Esophagus (tissue), 2 donors: ENCODE measurements at regions not wholly inside any gene's neighbourhood (a gene's known extent, or its start where the extent isn't known, plus 50 kb on each side); places are given as distances from the start of the nearest gene placed in this dataset.

Experiments used
- H3K27ac ChIP-seq, 2 donors: one replicate each; pipeline ENCODE4 v1.5.1; 2013; ENCODE audit warnings: low read depth in 2 of 2, mild to moderate bottlenecking in 2 of 2, inconsistent platforms in 1 of 2, low read length in 1 of 2, moderate library complexity in 1 of 2
- H3K27me3 ChIP-seq, 2 donors: one replicate each; pipeline ENCODE4 v1.6.1; 2013; ENCODE audit warnings: low read length in 2 of 2, control low read depth in 1 of 2, mild to moderate bottlenecking in 1 of 2; ENCODE audit not compliant: insufficient read depth in 2 of 2, control insufficient read depth in 1 of 2
- H3K36me3 ChIP-seq, 2 donors: one replicate each; pipeline ENCODE4 v1.6.1; 2013; ENCODE audit warnings: low read length in 1 of 2; ENCODE audit not compliant: control insufficient read depth in 2 of 2, insufficient read depth in 2 of 2
- H3K4me1 ChIP-seq, 2 donors: one replicate each; pipeline ENCODE4 v1.6.1; 2013; ENCODE audit warnings: low read length in 1 of 2; ENCODE audit not compliant: control insufficient read depth in 2 of 2, insufficient read depth in 2 of 2
- H3K4me3 ChIP-seq, 2 donors: one replicate each; pipeline ENCODE4 v1.5.1; 2013; ENCODE audit warnings: low read length in 2 of 2, mild to moderate bottlenecking in 2 of 2, low read depth in 1 of 2, moderate library complexity in 1 of 2
- H3K9me3 ChIP-seq, 2 donors: one replicate each; pipeline ENCODE4 v1.6.1; 2013; ENCODE audit warnings: mild to moderate bottlenecking in 2 of 2, low read depth in 1 of 2, low read length in 1 of 2, moderate library complexity in 1 of 2; ENCODE audit not compliant: control insufficient read depth in 2 of 2, insufficient read depth in 1 of 2
- WGBS, 2 donors: extraction: QIAGEN DNeasy Blood & Tissue Kit; methylation state at CpG; one replicate each; pipeline ENCODE4 v1.1.7; 2013; 5-methylcytosine and 5-hydroxymethylcytosine counted together
- donor health status: healthy with polysubstance abuse.
- donor health status: Bipolar disorder and iron deficiency.

DNA sequence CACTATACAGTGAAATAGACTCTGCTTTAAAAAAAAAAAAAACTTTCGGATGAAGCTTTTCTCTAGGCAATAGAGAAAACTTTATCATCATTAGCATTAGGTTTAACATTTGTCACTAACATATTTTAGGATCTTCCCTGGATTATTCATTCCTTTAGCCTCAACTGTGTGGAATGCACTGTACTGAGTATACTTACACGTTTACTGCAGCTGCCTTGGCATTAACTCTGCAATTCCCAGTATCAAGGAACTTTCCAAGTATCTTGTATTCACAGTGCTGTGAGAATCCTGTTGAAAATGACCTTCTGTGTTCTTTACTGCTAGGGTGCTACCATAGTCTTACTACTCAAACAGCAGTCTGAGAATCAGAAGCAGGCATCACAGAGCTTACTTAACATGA lies 328.2 kb upstream of the COL3A1 start:
- 32 to 39% methylated on average over 2 of the region's 2 CpGs for WGBS, 2 donors
- H3K36me3 ChIP-seq: no peaks in the 10 kb centered on the region
- no peak overlapping the region for H3K27ac ChIP-seq
- no peak overlapping the region for H3K4me3 ChIP-seq
- H3K9me3 ChIP-seq: no peaks in the 10 kb centered on the region
- no peaks in the 10 kb centered on the region for H3K27me3 ChIP-seq
- no peaks in the 10 kb centered on the region for H3K4me1 ChIP-seq

DNA sequence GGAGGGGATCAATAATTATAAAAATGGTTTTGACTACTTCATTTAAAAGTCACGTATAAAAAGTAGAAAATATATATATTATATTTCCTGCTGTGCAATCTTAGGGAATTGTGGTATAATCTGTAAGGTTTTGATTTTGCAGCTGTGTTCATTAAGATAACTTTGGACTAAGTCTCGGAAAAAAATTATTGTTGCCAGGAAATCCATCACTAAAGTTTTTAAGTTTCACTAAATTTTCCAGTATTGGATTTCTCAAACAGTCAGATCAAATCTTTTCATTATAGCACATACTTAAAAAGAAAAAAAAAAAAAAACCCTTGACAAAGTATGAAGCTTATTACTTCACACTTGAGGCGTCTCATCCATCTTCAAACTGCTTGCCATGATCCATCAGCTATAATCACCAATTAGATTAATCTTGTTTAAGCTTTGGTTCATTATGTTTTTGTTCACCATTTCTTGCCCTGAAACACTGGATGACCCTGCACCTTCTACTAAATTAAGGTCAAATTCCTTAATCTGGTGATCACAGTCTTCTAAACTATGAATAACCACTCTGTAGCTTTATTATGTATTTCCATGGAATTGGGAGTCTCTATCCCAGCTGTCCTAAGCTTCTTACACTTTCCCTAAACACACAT lies 326.6 kb upstream of the COL3A1 start:
- no peaks in the 10 kb centered on the region for H3K27me3 ChIP-seq
- H3K4me1 ChIP-seq: no peaks in the 10 kb centered on the region
- no peaks in the 10 kb centered on the region for H3K36me3 ChIP-seq
- no peak overlapping the region for H3K4me3 ChIP-seq
- H3K27ac ChIP-seq: no peak overlapping the region
- no peaks in the 10 kb centered on the region for H3K9me3 ChIP-seq
- 76 to 78% methylated on average over 3 of the region's 3 CpGs for whole genome bisulfite sequencing, 2 donors

DNA sequence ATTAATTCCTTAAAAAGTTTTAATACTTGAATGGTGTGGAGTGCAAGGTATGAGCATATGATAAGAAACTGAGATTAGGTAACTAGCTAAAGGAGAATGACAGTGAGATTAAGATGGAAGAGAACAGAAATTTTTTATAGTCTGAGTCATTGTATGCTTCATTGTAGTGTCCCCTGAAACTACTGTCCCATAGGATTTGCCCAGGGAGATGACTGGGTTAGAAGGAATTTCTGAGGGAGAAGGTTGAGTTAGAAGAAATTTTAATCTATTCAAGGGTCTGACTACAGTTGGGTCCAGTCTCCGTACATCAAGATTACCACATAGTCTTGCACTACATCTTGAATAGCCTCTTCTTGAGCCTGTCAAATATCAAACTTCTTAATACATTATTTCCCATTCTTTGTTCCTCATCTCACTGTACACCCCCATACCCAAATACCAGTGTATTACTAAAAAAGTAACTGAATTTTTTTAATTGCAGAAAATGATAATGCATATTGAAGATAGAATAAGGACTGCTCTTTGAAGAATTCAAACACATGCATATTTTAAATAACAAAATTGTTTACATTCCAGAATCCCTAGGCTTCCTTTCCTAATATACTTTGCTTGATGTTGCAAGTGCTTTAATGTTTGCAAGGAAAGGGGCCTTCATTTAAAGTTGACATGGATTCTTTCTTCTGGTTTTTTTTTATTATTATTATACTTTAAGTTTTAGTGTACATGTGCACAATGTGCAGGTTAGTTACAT lies 314.3 kb upstream of the COL3A1 start:
- Histone ChIP-seq H3K36me3 (no peaks in the 10 kb centered on the region), H3K9me3 (no peaks in the 10 kb centered on the region), H3K27ac (no peak overlapping the region), H3K4me1 (no peaks in the 10 kb centered on the region), H3K27me3 (no peaks in the 10 kb centered on the region), H3K4me3 (no peak overlapping the region)
- WGBS, 2 donors: 91 to 93% methylated on average over 1 of the region's 1 CpG

DNA sequence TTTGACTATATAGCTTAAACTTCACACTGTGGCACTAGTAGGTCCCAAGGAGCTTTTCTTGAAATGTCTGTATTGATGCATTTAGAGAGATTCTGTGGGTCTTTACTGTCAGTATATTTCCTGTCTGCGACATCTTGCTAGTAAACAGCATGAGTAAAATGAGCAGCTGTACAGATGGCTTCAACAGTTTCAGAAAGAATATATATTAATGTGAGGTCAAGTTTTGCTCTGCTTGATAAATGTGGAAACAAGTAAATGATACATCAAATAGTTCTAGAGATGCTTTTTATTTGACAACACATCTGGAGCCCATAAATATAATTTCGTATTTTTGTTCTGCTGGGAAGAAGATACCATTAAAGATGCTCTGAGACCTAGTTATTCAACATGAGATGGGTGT lies 310.9 kb upstream of the COL3A1 start:
- WGBS, 2 donors: 73 to 81% methylated on average over 2 of the region's 2 CpGs
- Histone ChIP-seq H3K27me3 (no peaks in the 10 kb centered on the region), H3K27ac (no peak overlapping the region)

DNA sequence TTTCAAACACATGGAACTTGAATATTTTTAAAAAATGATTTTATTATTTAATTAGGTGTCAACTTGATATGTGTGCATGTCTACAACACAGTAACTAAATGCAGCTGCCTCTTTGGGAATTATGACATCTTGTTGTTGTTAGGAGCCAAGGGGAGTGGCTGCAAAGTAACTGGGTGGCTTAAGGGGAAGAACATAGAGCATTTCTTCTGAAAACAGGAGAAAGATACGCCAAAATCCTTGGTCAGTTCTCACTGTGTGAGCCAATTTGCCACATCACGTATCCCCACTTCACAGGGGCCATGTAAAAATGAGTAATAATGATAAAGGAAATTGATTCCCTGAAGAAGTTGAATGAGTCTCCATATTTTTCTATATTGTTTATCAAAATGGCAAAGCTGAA lies 309.8 kb upstream of the COL3A1 start:
- Histone ChIP-seq H3K4me3 (no peak overlapping the region), H3K36me3 (no peaks in the 10 kb centered on the region), H3K27ac (no peak overlapping the region), H3K9me3 (no peaks in the 10 kb centered on the region), H3K4me1 (no peaks in the 10 kb centered on the region), H3K27me3 (no peaks in the 10 kb centered on the region)
- WGBS, 2 donors: 81 to 87% methylated on average over 2 of the region's 2 CpGs

More for the DNA sequence above, 310.9 kb upstream of the COL3A1 start:
- no peak overlapping the region for H3K4me3 ChIP-seq
- no peaks in the 10 kb centered on the region for H3K36me3 ChIP-seq
- H3K9me3 ChIP-seq: no peaks in the 10 kb centered on the region
- H3K4me1 ChIP-seq: no peaks in the 10 kb centered on the region

DNA sequence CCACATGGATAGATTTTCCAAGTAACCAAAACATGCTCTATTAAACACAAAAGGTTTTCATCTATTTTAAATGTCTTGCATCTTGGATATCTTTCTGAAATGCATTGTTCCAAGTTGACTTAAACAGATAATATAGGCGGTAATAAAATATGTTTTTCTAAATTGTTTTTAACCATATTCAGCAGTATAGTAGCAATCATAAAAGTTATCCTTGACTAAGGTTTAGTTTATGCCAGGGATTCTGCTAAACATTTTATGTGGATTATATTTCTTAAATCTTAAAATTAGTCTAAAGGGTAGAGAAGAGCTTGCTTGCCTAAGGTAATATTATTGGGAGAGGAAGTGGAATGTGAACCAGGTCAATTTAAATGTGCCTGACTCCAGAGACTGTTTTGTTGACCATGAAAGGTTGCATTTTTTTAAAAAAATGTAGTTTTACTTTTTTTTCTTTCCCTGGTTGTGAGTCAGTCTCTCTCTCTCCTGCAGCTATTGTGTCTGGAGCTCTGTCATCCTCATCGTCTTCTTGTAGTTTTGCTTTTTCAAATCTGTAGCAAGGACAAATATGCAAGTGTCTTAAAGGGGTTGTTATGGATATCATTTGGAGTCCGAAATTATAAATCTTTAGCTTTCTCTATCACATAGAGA lies 309.1 kb upstream of the COL3A1 start:
- no peak overlapping the region for H3K4me3 ChIP-seq
- H3K27me3 ChIP-seq: no peaks in the 10 kb centered on the region
- H3K9me3 ChIP-seq: no peaks in the 10 kb centered on the region
- no peaks in the 10 kb centered on the region for H3K4me1 ChIP-seq
- H3K36me3 ChIP-seq: no peaks in the 10 kb centered on the region
- no peak overlapping the region for H3K27ac ChIP-seq
- WGBS, 2 donors: 68 to 79% methylated on average over 3 of the region's 3 CpGs

DNA sequence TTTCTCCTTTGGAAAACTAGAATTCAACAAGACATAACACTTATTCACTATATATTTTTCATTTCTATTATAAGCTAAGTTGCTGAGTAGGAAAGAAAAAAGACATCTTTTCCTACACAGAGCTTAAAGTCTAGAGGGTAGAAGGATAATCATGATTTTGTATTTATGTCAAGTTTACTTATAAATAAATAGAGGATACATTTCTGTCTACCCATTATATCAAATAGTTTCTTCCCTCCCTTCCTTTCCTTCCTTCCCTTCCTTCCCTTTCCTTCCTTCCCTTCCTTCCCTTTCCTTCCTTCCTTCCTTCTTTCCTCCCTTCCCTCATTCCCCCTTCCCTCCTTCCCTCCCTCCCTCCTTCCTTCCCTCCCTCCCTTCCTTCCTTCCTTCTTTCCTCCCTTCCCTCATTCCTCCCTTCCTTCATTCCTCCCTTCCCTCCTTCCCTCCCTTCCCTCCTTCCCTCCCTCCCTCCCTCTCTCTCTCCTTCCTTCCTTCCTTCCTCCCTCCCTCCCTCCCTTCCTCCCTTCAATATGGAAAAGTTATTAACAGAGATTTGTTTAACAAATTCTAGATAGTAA lies 308.4 kb upstream of the COL3A1 start:
- H3K9me3 ChIP-seq: no peaks in the 10 kb centered on the region
- no peak overlapping the region for H3K27ac ChIP-seq
- no peaks in the 10 kb centered on the region for H3K4me1 ChIP-seq
- H3K27me3 ChIP-seq: no peaks in the 10 kb centered on the region
- no peaks in the 10 kb centered on the region for H3K36me3 ChIP-seq
- no peak overlapping the region for H3K4me3 ChIP-seq

DNA sequence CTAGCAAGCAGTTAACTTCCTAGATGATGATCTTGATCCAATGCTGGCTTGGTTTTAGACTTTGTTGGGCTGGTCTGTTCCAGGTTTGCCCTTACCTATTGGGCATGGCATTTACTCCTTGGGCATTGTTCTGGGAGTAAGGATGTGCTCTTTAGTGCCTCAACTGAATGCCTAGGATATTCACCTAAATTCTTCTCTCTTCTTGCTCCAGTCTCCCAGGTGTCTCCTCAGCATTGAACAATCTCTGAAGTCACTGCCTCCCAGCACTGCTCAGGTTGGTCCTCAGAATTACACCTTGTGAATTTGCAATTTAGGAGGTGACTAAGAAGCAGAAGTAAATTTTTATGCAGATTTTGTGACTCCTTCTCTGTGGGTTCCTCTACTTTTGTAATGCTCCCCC lies 307.7 kb upstream of the COL3A1 start:
- Histone ChIP-seq H3K4me3 (no peak overlapping the region), H3K27me3 (no peaks in the 10 kb centered on the region), H3K27ac (no peak overlapping the region), H3K4me1 (no peaks in the 10 kb centered on the region), H3K36me3 (no peaks in the 10 kb centered on the region), H3K9me3 (no peaks in the 10 kb centered on the region)

DNA sequence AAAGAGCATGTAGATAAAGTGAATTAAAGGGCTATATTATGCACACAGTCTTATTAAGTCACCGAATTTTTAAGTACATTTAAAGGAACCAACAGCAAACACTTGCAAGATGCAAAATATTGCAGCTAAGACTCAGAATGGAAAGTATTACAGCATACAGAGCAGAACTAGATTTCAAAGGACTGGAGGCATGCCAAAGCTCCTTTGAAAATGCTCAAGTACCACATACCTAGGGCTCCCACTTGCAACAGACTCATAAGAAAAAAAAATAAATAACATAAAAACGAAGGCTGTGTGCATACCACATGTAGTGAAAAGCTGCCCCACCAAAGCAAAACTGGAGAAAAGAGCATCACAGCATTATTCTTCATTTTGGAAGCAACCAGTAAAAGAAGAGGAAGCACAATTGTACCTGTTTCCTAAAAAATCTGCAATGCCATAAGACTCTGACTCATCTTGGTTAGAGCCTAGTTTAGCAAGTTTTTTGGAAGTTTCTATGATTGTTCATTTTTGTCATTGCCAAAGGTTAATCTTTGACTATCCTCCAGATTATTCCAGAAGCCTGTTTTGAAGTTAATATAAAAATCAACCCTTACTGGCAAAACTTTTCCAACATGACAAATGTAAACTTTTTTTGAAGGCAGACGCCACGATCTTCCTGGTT lies 306.0 kb upstream of the COL3A1 start:
- no peaks in the 10 kb centered on the region for H3K9me3 ChIP-seq
- WGBS, 2 donors: 32 to 40% methylated on average over 4 of the region's 4 CpGs

More for the DNA sequence above, 306.0 kb upstream of the COL3A1 start:
- no peak overlapping the region for H3K4me3 ChIP-seq
- H3K27ac ChIP-seq: no peak overlapping the region
- H3K4me1 ChIP-seq: no peaks in the 10 kb centered on the region
- H3K36me3 ChIP-seq: no peaks in the 10 kb centered on the region
- H3K27me3 ChIP-seq: no peaks in the 10 kb centered on the region
